GM12892 (cell line): ENCODE measurements at regions not wholly inside any gene's neighbourhood (a gene's known extent, or its start where the extent isn't known, plus 50 kb on each side); places are given as distances from the start of the nearest gene placed in this dataset.

Experiments used
- POLR2A ChIP-seq: IDR thresholded peaks from 2 replicates; pipeline ENCODE4 v1.6.1; 2011; ENCODE audit warnings: low read depth, low read length, control low read depth
- POLR2AphosphoS5 ChIP-seq: IDR thresholded peaks from 2 replicates; pipeline ENCODE4 v1.6.1; 2011; ENCODE audit warnings: low read depth, low read length, control low read depth

GRCh38 chr1:78279051-78279450, 211.7 kb upstream of the PTGFR start:
- TF ChIP-seq POLR2AphosphoS5 (no peak), POLR2A (no peak)
